Astrocyte (in vitro differentiated cells and primary cell): ENCODE measurements at regions not wholly inside any gene's neighbourhood (a gene's known extent, or its start where the extent isn't known, plus 50 kb on each side); places are given as distances from the start of the nearest gene placed in this dataset.

Source experiments
- DNase-seq: peaks from one replicate; pipeline ENCODE4 v3.0.0-alpha.2; 2010; ENCODE audit warnings: low read depth
- FAIRE-seq: peaks from 2 replicates; lab custom pipeline; 2011; peaks lifted over from hg19 to GRCh38; lab: Jason Lieb, UNC
- H2AFZ ChIP-seq: 2 replicates; pipeline ENCODE4 v1.6.0; 2012; ENCODE audit warnings: low read depth, low read length, inconsistent platforms
- H3K27ac ChIP-seq: 2 replicates; pipeline ENCODE4 v1.5.1; 2011; ENCODE audit warnings: low read depth, low read length, inconsistent platforms
- H3K27me3 ChIP-seq: 2 replicates; pipeline ENCODE4 v1.6.0; 2011; ENCODE audit warnings: low read length, inconsistent platforms; ENCODE audit not compliant: insufficient read depth
- H3K36me3 ChIP-seq: 2 replicates; pipeline ENCODE4 v1.5.1; 2011; ENCODE audit warnings: low read length, inconsistent platforms; ENCODE audit not compliant: insufficient read depth
- H3K4me1 ChIP-seq: 2 replicates; pipeline ENCODE4 v1.5.1; 2011; ENCODE audit warnings: low read length, inconsistent platforms; ENCODE audit not compliant: insufficient read depth
- H3K4me2 ChIP-seq: 2 replicates; pipeline ENCODE4 v1.6.0; 2012; ENCODE audit warnings: low read length, inconsistent platforms
- H3K4me3 ChIP-seq: 2 replicates; pipeline ENCODE4 v1.5.1; 2011; ENCODE audit warnings: low read depth, mild to moderate bottlenecking, low read length, inconsistent platforms; ENCODE audit not compliant: insufficient read depth
- H3K79me2 ChIP-seq: 2 replicates; pipeline ENCODE4 v1.6.0; 2012; ENCODE audit warnings: mild to moderate bottlenecking, low read length, inconsistent platforms; ENCODE audit not compliant: insufficient read depth
- H3K9ac ChIP-seq: 2 replicates; pipeline ENCODE4 v1.6.0; 2012; ENCODE audit warnings: mild to moderate bottlenecking, low read length, inconsistent platforms
- H3K9me3 ChIP-seq: 2 replicates; pipeline ENCODE4 v1.5.1; 2012; ENCODE audit warnings: low read depth, mild to moderate bottlenecking, low read length, inconsistent platforms; ENCODE audit not compliant: insufficient read depth
- H4K20me1 ChIP-seq: 2 replicates; pipeline ENCODE4 v1.6.0; 2012; ENCODE audit warnings: low read length, inconsistent platforms; ENCODE audit not compliant: insufficient read depth
- H3K27ac Mint-ChIP-seq: one replicate; pipeline ENCODE4 v1.8.0; 2021; ENCODE audit warnings: mild to moderate bottlenecking, mixed read lengths; ENCODE audit not compliant: unreplicated experiment
- H3K27me3 Mint-ChIP-seq: one replicate; pipeline ENCODE4 v1.8.0; 2021; ENCODE audit warnings: low read depth, mixed read lengths; ENCODE audit not compliant: unreplicated experiment
- H3K36me3 Mint-ChIP-seq: one replicate; pipeline ENCODE4 v1.8.0; 2021; ENCODE audit warnings: low read depth, mixed read lengths; ENCODE audit not compliant: unreplicated experiment
- H3K4me1 Mint-ChIP-seq: one replicate; pipeline ENCODE4 v1.8.0; 2021; ENCODE audit warnings: low read depth, mixed read lengths; ENCODE audit not compliant: unreplicated experiment
- H3K4me3 Mint-ChIP-seq: one replicate; pipeline ENCODE4 v1.8.0; 2021; ENCODE audit warnings: mild to moderate bottlenecking, moderate library complexity, mixed read lengths; ENCODE audit not compliant: unreplicated experiment
- H3K9me3 Mint-ChIP-seq: one replicate; pipeline ENCODE4 v1.8.0; 2021; ENCODE audit warnings: mild to moderate bottlenecking, mixed read lengths; ENCODE audit not compliant: unreplicated experiment
- EZH2 ChIP-seq: IDR thresholded peaks from 2 replicates; pipeline ENCODE4 v1.6.1; 2012; ENCODE audit warnings: mild to moderate bottlenecking, low read length, inconsistent platforms; ENCODE audit not compliant: insufficient read depth
- TF ChIP-seq, protein P1 (sequence below): IDR thresholded peaks from 2 replicates; pipeline ENCODE4 v1.5.1; 2011; ENCODE audit warnings: low read depth, mild to moderate bottlenecking, inconsistent platforms, low read length, moderate library complexity; ENCODE audit not compliant: insufficient read depth

GRCh38 chr4:38452009-38452408, 212.0 kb upstream of the KLF3 start:
- DNase-seq (no peak), FAIRE-seq (no peak)
- Mint-ChIP-seq H3K36me3 (peaks cover 4% of the 10 kb centered on the region), H3K27me3 (peaks cover 4% of the 10 kb centered on the region), H3K4me1 (no peaks in the 10 kb centered on the region), H3K27ac (no peak overlapping the region), H3K4me3 (no peak overlapping the region), H3K9me3 (peaks cover 18% of the 10 kb centered on the region)
- Histone ChIP-seq H2AFZ (no peak overlapping the region), H4K20me1 (no peaks in the 10 kb centered on the region), H3K4me3 (no peak overlapping the region), H3K36me3 (no peaks in the 10 kb centered on the region), H3K27me3 (peaks cover 2% of the 10 kb centered on the region), H3K79me2 (no peaks in the 10 kb centered on the region), H3K9ac (no peak overlapping the region), H3K27ac (no peak overlapping the region), H3K4me2 (no peak overlapping the region), H3K4me1 (no peaks in the 10 kb centered on the region), H3K9me3 (no peaks in the 10 kb centered on the region)
- TF ChIP-seq, protein P1, sequence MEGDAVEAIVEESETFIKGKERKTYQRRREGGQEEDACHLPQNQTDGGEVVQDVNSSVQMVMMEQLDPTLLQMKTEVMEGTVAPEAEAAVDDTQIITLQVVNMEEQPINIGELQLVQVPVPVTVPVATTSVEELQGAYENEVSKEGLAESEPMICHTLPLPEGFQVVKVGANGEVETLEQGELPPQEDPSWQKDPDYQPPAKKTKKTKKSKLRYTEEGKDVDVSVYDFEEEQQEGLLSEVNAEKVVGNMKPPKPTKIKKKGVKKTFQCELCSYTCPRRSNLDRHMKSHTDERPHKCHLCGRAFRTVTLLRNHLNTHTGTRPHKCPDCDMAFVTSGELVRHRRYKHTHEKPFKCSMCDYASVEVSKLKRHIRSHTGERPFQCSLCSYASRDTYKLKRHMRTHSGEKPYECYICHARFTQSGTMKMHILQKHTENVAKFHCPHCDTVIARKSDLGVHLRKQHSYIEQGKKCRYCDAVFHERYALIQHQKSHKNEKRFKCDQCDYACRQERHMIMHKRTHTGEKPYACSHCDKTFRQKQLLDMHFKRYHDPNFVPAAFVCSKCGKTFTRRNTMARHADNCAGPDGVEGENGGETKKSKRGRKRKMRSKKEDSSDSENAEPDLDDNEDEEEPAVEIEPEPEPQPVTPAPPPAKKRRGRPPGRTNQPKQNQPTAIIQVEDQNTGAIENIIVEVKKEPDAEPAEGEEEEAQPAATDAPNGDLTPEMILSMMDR: no peak
- no peak for TF ChIP-seq EZH2

GRCh38 chr4:38452542-38452941, 211.5 kb upstream of the KLF3 start:
- no peak overlapping the region for H3K4me3 ChIP-seq
- DNase-seq: no peak
- no peak overlapping the region for H3K27ac Mint-ChIP-seq
- H3K36me3 Mint-ChIP-seq: peaks cover 2% of the 10 kb centered on the region
- H3K4me1 ChIP-seq: no peaks in the 10 kb centered on the region
- no peak overlapping the region for H3K4me2 ChIP-seq
- no peaks in the 10 kb centered on the region for H3K4me1 Mint-ChIP-seq
- no peaks in the 10 kb centered on the region for H4K20me1 ChIP-seq
- no peak overlapping the region for H3K4me3 Mint-ChIP-seq
- H3K9ac ChIP-seq: no peak overlapping the region
- no peak overlapping the region for H3K27ac ChIP-seq
- peaks cover 13% of the 10 kb centered on the region for H3K9me3 Mint-ChIP-seq
- no peak overlapping the region for H2AFZ ChIP-seq
- TF ChIP-seq, protein P1: no peak
- no peak for TF ChIP-seq EZH2
- FAIRE-seq: no peak
- H3K27me3 Mint-ChIP-seq: peaks cover 4% of the 10 kb centered on the region
- H3K27me3 ChIP-seq: peaks cover 2% of the 10 kb centered on the region
- no peaks in the 10 kb centered on the region for H3K9me3 ChIP-seq
- H3K36me3 ChIP-seq: no peaks in the 10 kb centered on the region
- no peaks in the 10 kb centered on the region for H3K79me2 ChIP-seq

GRCh38 chr4:38453253-38453881, 210.6 kb upstream of the KLF3 start:
- no peak overlapping the region for H3K9ac ChIP-seq
- H3K36me3 Mint-ChIP-seq: peaks cover 2% of the 10 kb centered on the region
- peaks cover 12% of the 10 kb centered on the region for H3K9me3 Mint-ChIP-seq
- no peak overlapping the region for H3K27ac ChIP-seq
- H3K27me3 ChIP-seq: peaks cover 2% of the 10 kb centered on the region
- no peak overlapping the region for H3K4me3 Mint-ChIP-seq
- H3K27ac Mint-ChIP-seq: no peak overlapping the region
- no peaks in the 10 kb centered on the region for H3K9me3 ChIP-seq
- no peak for DNase-seq
- no peak for FAIRE-seq
- H2AFZ ChIP-seq: no peak overlapping the region
- H3K79me2 ChIP-seq: no peaks in the 10 kb centered on the region
- no peaks in the 10 kb centered on the region for H3K4me1 ChIP-seq
- H3K36me3 ChIP-seq: no peaks in the 10 kb centered on the region
- H3K4me3 ChIP-seq: no peak overlapping the region
- no peaks in the 10 kb centered on the region for H3K4me1 Mint-ChIP-seq
- no peaks in the 10 kb centered on the region for H4K20me1 ChIP-seq
- H3K4me2 ChIP-seq: no peak overlapping the region
- TF ChIP-seq, protein P1: no peak
- no peak for TF ChIP-seq EZH2
- H3K27me3 Mint-ChIP-seq: peaks cover 4% of the 10 kb centered on the region
